GM23338 (cell line): ENCODE measurements at regions not wholly inside any gene's neighbourhood (a gene's known extent, or its start where the extent isn't known, plus 50 kb on each side); places are given as distances from the start of the nearest gene placed in this dataset.

Experiments
- CTCF ChIP-seq, 2 experiments: fragments of 200-600 bp in 1 of 2; sonication (generic) in 1 of 2; conservative IDR thresholded peaks; 2 replicates each; pipeline versions ENCODE4 v1.5.1 to v1.6.1; 2016 to 2017; ENCODE audit warnings: antibody characterized with exemption in 2 of 2, low read depth in 2 of 2, mild to moderate bottlenecking in 2 of 2, moderate library complexity in 1 of 2
- EZH2 ChIP-seq: fragments of 200-600 bp; sonication (generic); IDR thresholded peaks from one replicate; pipeline ENCODE4 v1.8.0; 2017; ENCODE audit warnings: antibody characterized with exemption, mild to moderate bottlenecking, low read depth; ENCODE audit not compliant: unreplicated experiment
- REST ChIP-seq: IDR thresholded peaks from one replicate; pipeline ENCODE4 v1.6.1; 2018; ENCODE audit warnings: antibody characterized with exemption; ENCODE audit not compliant: unreplicated experiment

- no peak for TF ChIP-seq CTCF (conservative IDR thresholded peaks at IDR 0.05; ENCODE audit: low read depth in 2 of 2)
- no peak for TF ChIP-seq EZH2
- TF ChIP-seq REST = no peak
Observed at GRCh38 chr6:63392092-63392724, 72.4 kb upstream of the LGSN start.
